ENCODE measurements at regions not wholly inside any gene's neighbourhood (a gene's known extent, or its start where the extent isn't known, plus 50 kb on each side); places are given as distances from the start of the nearest gene placed in this dataset.
"Not testable (repeated sequence)": the region's sequence is repeated elsewhere in the genome, so short reads cannot be mapped to it uniquely, and the experiment has no call there.

DNA sequence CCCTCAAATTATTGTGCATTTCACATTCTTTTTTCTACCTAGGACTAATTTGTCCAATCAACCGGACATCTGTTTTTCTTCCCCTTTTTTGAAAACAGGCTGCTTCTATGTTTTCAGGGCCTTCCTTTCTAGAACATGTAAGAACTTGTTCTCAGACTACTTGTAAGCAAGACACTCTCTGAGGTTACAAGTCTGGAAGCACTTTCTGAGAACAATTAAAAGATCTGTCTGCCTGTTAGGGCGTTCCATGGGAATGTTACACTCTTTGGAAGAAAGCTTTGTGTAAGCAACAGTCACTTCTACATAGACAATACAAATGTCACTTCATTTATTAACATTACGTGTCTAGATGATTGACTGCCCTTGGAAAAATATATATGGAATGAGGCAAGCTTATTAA lies 50.9 kb upstream of the HSPB3 start:
- DNase-seq, result no peak

DNA sequence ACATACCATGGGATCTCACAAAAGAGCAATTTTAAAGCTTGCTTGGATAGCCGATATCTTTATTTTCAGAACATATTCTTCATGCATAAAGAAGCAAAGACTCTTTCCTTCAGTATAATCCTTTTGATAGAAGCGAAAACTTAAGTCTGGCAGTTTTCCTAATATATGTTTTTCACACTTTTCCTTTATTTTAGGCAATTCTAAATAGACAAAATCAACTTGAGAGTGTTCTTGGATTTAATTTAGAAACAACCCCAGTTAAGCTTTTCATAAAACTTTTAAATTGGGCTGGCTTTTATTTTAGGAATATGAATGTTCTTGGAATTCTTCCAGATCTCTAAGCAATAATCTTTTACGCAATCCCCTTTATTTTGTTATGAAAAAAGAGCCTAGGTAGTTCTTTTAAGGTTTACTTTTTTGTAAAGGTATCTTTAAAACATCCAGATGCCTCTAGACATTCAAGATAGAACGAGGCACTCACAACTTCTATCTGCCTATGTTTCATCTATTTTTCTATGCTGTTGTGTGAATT lies 51.5 kb upstream of the HSPB3 start:
- no peak for DNase-seq

DNA sequence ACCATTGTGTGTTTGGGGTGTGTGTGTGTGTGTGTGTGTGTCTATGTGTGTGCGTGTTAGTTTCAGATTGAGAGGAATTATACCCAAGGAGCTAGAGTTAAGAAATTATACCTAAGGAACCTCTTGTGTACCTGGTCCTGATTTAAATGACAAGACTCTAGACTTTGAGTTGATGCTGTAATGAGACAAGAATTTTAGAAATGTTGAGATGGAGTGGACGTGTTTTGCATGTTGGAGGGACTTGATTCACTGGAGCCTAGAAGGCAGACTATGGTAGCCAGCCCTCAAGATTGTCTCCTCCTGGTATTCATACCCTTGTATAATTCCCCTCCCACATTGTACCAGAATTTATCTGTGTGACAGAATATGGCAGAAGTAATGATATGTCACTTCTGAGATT lies 52.4 kb upstream of the HSPB3 start:
- DNase-seq, result no peak

DNA sequence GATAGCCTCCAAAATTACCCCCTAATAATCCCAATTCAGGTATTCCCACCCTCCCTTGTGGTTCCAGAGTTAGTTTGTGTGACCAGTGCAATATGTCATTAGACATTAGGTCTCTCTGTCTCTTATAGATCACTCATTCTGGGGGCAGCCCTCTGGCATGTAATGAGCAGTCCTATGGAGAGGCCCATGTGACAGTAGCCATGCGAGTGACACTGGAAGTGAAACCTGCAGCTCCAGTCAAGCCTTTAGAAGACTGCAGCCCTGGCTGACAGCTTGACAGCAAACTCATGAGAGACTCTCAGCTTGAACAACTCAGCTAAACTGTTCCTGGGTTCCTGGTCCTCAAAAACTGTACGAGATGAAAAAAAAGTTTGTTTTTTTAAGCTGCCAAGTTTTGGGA lies 54.0 kb upstream of the HSPB3 start:
- no peak for DNase-seq

DNA sequence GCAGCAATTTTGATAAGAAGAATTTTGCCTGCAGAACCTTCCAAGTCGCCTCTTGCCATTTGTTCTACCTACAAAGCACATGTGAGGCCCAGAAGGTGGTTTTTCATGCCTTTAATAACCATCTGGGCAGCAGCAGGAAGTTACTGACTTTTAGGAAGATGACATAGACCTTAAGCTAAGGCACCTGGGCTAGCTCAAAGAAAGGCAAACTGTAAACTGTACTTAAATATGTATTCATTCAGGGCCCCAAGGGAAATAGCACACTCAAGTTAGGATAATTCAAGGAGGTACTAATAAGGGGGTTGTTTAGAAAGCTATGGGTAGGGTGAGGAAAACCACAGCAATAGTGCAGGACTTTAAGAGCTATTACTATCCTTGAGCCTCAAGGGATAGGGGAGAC lies 57.3 kb upstream of the HSPB3 start:
- no peak for DNase-seq

DNA sequence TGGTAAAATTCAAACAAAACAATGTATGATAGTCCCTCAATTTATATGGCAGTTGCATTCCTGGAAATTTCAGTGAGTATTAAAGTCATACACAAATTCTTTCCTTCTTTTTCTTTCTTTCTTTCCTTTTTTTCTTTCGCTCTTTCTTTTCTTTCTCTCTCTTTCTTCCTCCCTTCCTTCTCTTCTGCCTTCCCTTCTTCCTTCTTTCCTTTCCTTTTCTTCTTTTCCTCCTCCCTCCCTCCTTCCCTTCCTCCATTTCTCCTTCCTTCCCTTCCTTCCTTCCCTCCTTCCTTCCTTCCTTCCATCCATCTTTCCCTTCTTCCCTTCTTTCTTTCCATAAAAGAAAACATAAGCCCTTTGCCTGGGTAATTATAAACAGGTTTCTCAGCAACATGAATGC lies 58.1 kb upstream of the HSPB3 start:
- DNase-seq, result no peak

DNA sequence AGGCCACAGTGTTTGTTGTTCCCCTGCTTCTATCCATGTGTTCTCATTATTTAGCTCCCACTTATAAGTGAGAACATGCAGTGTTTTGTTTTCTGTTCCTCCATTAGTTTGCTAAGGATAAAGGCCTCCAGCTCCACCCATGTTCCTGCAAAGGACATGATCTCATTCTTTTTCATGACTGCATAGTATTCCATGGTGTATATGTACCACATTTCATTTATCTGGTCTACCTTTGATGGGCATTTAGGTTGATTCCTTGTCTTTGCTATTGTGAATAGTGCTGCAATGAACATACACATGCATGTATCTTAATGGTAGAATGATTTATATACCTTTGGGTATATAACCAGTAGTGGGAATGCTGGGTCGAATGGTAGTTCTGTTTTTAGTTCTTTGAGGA lies 62.5 kb upstream of the HSPB3 start:
- not testable (repeated sequence) for DNase-seq

DNA sequence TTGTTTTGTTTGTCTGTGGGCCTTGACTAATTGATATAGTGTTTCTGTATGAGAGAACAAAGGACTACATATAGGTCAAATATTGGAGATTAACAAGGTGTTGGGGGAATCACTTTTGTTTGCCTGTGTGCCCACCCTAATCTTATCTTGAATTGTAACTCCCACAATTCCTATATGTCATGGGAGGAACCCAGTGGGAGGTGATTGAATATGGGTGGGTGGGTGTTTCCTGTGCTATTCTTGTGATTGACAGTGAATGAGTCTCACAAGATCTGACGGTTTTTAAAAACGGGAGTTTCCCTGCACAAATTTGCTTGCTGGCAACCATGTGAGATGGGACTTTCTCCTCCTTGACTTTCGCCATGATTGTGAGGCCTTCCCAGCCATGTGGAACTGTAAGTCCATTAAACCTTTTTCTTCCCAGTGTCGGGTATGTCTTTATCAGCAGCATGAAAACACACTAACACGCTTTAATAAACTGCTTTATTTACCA lies 64.9 kb upstream of the HSPB3 start:
- no peak for DNase-seq

DNA sequence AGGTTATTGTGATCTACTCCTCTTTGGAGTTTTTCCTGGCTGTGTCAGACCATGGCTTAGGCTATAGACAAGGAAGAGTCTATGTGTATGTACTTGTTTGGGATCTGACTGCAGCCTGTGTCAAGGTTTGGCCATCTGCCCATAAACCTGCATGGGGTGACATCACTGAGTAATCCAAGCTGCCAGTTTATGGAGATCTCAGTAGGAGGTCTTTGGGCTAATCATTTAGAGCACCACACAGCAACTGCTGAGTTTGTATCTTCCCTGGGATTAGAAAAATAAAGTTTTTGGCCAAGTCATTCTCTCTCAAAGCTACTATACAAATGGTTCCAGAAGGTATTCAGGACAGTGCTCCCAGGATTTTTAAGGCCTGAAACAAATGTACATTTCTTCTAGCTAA lies 65.5 kb upstream of the HSPB3 start:
- DNase-seq, result peak; percentile 37 to 41

DNA sequence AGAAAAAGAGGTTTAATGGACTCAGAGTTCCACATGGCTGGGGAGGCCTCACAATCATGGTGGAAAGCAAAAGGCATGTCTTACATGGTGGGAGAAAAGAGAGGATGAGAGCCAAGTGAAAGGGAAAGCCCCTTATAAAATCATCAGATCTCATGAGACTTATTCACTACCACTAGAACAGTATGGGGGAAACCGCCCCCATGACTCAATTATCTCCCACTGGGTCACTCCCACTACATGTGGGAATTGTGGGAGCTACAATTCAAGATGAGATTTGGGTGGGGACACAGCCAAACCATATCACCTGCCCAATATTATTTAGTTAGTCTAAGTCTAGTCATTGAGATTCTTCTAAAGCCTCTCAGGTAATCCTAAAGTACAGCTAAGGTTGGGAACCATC lies 66.1 kb upstream of the HSPB3 start:
- DNase-seq, result not testable (repeated sequence)

DNA sequence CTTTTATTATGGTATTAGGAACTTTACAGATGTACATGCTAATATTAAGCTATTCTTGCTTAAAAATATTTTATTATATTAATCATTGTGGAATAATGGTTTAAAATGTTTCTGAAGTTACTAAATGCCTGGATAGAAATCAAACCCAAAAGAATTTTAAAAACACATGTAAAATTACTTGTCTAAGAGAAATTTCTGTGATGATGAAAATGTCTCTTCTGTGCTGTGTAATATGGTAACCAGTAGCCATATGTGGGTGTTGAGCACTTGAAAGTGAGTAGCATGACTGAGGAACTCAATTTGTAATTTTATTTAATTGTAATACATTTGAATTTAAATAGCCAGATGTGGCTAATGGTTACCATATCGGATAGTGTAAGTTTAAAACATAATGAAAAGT lies 66.7 kb upstream of the HSPB3 start:
- no peak for DNase-seq

DNA sequence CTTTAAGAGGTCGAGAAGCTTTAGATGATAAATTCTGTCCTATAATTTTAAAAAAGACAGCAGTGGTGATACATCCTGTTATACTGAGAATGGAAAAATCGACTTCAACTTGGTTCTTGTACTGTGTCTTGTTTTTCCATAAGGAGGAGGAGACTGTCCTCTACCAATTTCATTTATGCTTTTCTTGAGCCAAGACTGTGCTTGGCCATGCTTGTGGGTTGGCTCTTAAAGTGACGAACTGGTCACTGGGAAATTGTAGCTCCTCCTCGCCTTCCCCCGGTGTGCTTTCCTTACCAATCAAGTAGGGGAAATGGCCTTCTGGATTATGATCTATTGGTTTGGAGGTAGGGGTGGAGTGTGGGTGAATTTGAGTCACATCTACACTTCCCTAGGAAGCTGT lies 67.1 kb upstream of the HSPB3 start:
- DNase-seq, result no peak

DNA sequence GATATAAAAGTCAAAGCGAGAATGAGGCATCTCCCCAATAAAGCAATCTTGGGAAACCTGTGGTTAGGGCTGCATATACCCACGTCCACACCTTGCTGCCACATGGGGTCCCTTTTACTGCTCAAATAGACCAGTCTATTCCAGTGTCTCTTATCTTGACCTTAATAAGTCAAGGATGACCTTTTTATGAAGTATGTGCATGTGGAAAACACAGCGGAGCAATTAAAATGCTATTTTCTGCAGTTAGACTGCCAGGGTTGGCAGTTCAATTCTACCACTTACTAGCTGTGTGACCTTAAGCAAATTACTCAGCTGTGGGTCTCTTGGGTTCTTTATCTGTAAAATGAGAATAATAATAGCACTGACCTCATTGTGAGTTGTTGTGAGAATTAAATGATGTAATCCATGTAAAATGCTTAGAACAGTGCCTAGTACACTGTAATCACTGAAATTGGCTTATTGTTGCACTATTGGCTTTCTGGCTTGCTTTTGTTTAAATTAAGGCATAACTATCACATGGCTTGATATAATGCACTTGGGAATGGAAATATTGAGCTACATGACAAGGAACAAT lies 67.8 kb upstream of the HSPB3 start:
- DNase-seq, result no peak

DNA sequence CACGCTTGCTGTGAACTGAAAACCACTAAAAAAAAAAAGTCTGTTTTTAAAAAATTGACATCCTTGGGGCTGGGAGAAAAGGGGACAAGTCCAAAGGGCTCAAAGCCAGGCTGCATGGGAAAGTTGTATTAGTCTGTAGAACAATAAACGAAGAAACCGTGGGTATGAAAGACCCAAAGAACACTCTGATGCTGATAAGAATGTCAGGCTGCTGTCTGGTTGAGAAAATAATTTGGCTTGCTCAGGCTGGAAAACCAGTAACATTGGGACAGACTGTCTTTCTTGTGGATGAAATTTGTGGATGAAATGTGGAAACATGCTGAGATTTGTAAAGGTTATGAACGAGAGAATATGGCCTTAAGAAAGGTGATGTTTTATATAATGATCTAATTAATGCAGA lies 68.5 kb upstream of the HSPB3 start:
- no peak for DNase-seq

DNA sequence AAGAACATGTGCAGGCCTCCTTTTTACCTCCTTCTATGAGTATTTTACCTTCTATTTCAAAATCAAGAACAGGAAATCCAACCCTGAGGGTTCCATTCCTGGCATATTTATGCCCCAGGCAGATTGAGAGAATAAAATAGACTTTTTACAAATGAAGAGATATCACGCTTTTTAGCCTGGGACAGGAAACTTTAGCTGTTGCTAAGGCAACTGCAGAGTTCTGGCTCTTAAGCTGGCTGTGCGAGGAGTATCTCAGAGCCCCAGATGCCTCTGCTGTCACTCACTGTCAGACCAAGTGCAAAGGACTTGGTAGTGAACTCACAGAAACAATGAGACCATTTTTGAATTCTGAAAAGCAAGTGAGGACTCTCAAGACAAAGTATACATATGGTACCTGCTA lies 69.5 kb upstream of the HSPB3 start:
- DNase-seq, result no peak

DNA sequence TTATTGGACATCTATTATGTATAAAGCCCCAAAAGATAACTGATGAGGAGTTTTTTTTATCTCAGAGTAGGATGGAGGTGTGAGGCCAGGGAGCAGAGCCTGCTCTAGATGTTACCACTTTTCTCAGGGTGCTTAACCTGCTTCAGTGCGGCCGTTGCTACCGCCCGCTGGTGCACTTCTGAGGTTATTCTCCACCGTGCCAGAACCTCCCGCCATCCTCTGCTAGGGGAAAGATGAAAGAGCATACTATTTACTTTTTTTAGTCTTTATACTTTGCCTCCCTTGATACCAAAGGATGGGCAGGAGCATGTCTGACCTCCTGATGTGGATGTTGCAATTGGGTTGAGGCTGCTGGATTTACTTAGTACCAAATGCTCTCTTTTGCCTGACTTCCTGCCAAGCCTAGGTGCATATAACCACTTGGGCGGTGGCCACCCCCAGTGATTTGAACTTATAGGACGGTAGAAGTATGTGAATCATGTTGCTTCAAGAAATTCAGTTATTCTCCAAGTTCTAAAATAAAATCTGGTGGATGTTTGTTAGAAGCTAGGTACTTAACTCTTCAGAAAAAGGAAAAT lies 71.1 kb upstream of the HSPB3 start:
- DNase-seq, result no peak

DNA sequence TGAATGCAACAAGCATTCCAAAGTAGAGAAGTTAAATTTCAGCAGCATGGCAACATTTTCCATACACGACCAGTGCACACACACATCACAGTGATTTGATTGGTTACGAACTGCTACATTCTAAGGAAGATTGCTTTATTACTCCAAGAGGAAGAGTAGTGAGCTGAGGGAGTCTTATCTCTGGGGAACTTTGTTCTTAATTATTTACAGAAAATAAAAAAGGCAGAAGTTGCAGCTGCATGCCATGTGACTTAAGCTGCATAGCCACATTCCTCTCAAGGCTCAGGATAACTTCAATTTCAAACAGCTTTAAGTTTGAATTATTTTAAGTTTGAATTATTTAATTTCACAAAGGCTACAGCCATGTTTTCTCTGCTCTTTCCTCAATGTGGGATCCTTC lies 71.6 kb upstream of the HSPB3 start:
- DNase-seq, result no peak

DNA sequence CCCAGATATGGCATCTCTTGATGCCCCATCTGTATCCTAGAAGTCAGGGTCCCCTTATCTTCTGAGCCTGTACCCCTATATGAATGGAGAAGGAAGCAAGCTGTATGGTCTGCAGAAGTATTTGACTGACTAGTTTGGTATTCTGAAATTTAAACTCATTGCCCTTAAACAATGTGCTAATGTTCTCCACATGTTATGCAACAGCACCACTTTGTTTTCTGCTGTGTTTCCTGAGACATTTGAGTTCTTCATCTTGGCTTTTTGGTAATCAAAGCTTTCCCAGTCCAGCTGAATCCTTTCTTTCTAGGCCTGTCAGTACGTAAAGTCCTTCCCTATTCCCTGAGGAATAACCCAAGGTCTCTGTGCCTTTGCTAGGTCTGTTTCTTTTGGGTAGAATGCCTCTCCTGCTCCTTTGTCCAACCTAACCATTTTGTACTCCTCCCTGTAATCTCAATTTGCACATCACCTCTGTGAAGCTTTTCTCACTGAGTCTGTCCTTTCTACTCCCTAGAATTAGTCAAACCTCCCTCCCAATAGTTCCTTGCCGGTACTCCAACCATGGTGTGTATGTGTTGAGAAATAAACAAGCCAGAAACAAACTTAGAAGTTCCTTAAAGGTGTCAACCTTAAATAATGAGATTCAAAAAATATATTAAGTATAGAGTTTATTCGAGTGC lies 72.1 kb upstream of the HSPB3 start:
- no peak for DNase-seq

DNA sequence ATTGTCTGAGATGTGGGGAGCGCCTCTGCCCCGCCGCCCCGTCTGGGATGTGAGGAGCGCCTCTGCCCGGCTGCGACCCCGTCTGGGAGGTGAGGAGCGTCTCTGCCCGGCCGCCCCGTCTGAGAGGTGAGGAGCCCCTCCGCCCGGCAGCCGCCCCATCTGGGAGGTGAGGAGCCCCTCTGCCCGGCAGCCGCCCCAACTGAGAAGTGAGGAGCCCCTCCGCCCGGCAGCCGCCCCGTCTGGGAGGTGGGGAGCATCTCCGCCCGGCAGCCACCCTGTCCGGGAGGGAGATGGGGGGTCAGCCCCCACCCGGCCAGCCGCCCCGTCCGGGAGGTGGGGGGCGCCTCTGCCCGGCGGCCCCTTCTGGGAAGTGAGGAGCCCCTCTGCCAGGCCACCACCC lies 70.9 kb upstream of the ARL15 start:
- not testable (repeated sequence) for DNase-seq

DNA sequence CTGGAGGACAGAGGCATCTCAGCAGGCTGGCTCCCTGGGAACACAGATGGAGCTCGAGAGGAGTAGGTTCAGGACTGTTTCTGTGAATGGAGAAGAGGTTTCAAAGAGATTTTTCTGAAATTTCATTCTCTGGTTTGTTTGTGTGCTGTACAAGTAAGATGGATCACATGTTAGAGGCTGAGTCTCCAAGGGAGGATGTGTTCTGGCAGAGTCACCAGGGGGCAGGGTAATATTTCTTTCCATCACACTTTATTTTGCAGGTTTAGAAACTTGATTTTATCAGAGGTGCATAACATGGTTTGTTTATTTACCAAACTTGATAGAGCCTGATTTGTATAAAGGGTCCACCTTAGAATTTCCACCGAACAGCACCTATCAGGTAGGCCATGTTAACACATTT lies 69.2 kb upstream of the ARL15 start:
- no peak for DNase-seq

DNA sequence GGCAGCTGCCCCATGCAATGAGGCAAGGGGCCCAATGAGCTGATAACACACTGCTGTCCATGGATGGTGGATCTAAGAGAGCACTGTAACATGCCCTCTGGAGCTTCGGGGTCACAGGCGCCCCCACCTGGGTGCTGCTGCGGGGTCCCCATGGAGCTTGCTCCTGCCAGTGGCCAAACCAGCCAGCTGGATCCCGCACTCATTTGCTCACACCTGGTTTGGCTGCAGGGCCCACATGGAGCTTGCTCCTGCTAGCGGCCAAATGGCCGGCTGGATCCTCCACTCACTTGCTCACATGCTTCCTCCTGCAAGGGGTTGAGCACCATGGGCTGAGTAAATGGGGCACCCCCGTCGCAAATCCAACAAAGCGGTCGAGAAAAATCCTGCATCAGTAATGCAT lies 68.3 kb upstream of the ARL15 start:
- DNase-seq, result no peak

DNA sequence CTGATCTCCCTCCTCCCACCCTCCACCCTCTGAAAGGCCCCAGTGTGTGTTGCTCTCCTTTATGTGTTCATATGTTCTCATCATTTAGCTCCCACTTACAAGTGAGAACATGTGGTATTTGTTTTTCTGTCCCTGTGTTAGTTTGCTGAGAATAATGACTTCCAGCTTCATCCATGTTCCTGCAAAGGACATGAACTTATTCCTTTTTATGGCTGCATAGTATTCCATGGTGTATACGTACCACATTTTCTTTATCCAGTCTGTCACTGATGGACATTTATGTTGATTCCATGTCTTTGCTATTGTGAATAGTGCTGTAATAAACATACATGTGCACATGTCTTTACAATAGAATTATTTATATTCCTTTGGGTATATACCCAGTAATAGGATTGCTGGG lies 67.0 kb upstream of the ARL15 start:
- not testable (repeated sequence) for DNase-seq

DNA sequence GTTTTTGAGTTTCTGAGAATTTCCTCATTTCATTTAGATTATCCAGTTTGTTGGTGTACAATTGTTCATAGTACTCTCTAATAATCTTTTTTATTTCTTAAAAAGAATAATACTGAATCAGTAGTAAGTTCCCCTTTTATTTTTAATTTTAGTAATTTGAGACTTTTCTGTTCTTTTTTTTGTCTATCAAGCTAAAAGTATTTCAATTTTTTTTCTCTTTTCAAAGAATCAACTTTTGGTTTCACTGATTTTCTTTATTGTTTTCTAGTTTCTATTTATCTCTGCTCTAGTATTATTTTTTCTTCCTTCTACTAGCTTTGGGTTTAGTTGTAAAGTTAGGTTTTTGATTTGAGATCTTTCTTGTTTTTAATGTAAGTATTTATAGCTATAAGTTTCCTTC lies 60.6 kb upstream of the ARL15 start:
- no peak for DNase-seq

DNA sequence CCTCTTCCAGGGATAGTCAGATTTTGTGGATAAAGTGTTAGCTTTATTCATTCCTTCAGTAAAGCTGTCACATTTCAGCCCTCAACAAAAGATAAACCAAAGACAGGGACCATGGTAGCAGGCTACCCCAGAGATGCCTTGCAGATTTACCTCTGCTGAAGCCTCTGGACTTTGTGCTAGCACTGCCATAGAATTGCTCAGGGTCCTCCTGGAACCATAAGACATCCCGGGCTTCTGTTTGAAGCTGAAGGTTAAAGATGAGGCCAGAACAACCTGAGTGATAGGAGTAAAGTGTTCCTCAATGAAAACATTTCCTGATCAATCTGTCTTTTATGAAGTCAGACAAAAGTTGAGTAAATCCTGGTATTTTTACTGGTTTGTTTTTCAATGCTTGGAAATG lies 57.5 kb upstream of the ARL15 start:
- DNase-seq, result no peak

DNA sequence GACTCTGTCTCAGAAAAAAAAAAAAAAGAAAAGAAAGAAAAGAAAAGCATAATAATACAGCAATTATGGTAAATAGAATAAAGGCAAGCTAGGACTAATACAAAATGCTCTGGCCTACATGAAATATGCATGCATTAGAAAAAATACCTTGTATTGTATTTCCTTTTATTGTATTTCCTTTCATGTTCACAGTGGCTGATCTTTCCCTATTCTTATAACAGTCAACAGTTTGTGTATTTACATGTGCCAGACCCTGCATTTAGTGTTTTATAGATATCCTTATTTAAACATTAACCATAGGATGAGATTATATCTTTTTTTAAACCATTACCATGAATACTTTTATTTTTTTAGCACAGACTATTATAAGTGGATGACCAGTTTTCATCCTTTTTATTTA lies 56.3 kb upstream of the ARL15 start:
- DNase-seq, result no peak

All from NCI-H187 (cell line).